Fibroblast of the aortic adventitia (primary cell): ENCODE measurements at regions not wholly inside any gene's neighbourhood (a gene's known extent, or its start where the extent isn't known, plus 50 kb on each side); places are given as distances from the start of the nearest gene placed in this dataset.

Source experiments
- DNase-seq: peaks from one replicate; pipeline ENCODE4 v3.0.0-alpha.2; 2010; ENCODE audit warnings: low read depth
- H3K4me3 ChIP-seq: 2 replicates; pipeline ENCODE4 v1.5.1; 2011; ENCODE audit warnings: low read depth, mild to moderate bottlenecking, control low read depth, low read length, moderate library complexity
- CTCF ChIP-seq: IDR thresholded peaks from 2 replicates; pipeline ENCODE4 v1.5.1; 2011; ENCODE audit warnings: mild to moderate bottlenecking, low read length, control low read depth, inconsistent platforms; ENCODE audit not compliant: insufficient read depth

- DNase-seq: no peak
- no peak overlapping the region for H3K4me3 ChIP-seq
- TF ChIP-seq CTCF: no peak
These were observed 291.1 kb upstream of the IRX3 start for GRCh38 chr16:54577651-54578128.

GRCh38 chr16:54576785-54577184 lies 290.2 kb upstream of the IRX3 start:
- TF ChIP-seq CTCF: no peak
- no peak overlapping the region for H3K4me3 ChIP-seq
- DNase-seq: no peak

GRCh38 chr16:54568906-54569807 lies 282.6 kb upstream of the IRX3 start:
- TF ChIP-seq CTCF: no peak
- no peak overlapping the region for H3K4me3 ChIP-seq
- DNase-seq: no peak

DNA sequence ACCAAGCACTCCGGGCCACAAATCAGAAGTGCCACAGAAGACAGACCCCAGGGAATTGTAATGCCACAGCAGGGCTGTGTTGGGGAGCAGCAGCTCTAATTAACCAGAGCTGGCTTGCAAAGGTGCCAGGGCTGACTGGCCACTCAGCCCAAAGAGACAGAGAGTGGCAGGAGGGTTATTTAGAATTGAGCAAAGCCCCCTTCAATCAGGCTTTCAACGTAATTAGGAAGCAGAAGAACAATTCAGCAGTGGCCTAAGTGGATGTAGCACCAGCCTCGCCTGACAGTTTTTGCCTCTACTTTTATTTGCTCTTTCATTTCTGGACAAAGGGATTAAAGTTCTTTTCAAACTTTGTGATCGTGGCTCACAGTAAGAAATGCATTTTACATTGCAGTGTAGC lies 278.3 kb upstream of the IRX3 start:
- H3K4me3 ChIP-seq: no peak overlapping the region
- no peak for TF ChIP-seq CTCF
- no peak for DNase-seq

DNA sequence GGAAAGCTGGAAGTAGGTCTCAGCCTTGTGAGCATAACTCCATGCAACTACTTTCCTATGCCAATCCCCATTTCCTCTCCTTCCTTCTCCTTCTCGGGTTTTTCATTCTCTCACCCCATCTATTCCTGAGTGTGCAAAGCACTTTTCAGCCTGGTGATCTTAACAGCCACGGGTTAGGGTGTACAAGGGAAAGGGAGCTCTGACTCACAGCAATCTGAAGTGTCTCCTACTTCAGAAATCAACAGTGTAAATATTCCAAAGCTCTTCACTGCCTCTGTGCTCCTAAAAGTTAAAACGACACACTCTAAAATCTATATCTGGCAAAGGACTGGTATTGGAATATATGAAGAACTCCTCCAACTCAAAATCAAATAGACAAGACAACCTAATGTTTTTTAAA lies 268.0 kb upstream of the IRX3 start:
- no peak for TF ChIP-seq CTCF
- H3K4me3 ChIP-seq: no peak overlapping the region
- DNase-seq: no peak

- no peak overlapping the region for H3K4me3 ChIP-seq
- DNase-seq: no peak
- TF ChIP-seq CTCF: no peak
These were observed 261.7 kb upstream of the IRX3 start for GRCh38 chr16:54548281-54548680.
